Right ventricle myocardium inferior (tissue), 1 donor: ENCODE measurements at regions not wholly inside any gene's neighbourhood (a gene's known extent, or its start where the extent isn't known, plus 50 kb on each side); places are given as distances from the start of the nearest gene placed in this dataset.

ENCODE experiments used
- ATAC-seq: fragments of 200-7000 bp; cut with Tn5 transposase; one replicate; pipeline ENCODE4 v1.9.1; 2020; ENCODE audit warnings: mild to moderate bottlenecking, moderate library complexity
- DNase-seq: peaks from one replicate; pipeline ENCODE4 v3.0.0; 2021; ENCODE audit errors: missing footprints
- intact Hi-C: fragments of 100-400 bp; cut with DNase I; formaldehyde crosslinking; loops from one replicate; pipeline ENCODE4 v1.11.0; 2022
- donor health status: DM: no; HTN: yes; CAD: no; lungs with severe emphysema.

DNA sequence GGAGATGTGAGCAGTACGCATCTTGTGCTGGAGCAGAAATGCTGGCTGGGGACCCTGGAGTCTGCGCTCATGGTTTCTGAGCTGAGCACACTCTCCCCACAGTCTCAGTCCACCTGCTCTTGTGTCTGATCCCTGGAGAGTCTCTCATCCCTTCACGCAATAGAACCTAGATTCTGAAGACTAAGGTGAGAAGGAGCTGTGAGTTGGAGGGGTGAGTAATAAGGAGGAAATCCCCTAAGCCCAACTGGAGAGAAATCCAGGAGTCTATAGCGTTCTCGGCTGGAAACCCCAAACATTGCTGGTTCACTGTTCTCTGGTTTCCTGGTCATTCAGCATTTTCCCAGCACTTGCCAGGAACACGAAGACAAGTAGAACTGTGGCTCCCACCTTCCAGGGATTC, 68.3 kb upstream of the SMNDC1 start:
- DNase-seq, result no peak
- intact Hi-C loops, result no loop called here
- ATAC-seq, result no peak

DNA sequence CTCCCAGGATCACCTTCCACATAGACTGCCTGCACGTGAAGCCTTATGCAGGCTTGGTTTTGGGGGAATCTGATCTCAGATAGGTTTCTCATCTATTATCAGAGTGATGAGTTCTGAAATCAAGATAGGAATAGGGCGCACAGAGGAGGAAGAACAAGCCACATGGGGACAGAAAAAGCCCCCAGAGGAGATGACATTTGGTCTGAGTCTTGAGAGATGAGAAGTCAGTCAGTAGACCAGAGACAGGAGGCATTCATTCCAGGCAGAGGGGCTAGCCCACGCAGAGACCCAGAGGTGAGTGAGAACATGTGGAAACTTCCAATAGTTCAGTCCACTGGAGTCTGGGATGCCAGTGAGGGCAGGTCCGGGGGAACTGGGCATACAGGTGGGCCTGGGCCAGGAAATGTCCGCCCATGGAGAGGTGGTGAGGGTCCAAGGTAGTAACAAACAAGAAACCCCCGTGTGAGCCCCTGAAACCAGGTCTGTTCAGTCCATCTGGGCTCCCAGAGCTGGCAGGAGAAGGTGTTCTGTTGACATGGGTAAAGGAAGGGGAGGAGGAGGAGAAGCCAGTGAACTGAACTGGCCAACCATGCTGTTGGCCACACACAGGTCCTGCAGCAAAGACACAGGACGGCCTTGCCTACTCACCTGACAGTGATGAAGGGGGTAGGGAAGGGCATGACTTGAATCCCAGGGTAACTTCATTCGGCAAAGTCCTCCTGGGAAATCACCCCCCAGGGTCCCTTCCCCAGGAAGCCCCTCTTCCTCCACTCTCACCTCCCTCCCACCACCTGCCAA, 69.3 kb upstream of the SMNDC1 start:
- no peak for DNase-seq
- intact Hi-C loops, result no loop called here
- ATAC-seq, result no peak

DNA sequence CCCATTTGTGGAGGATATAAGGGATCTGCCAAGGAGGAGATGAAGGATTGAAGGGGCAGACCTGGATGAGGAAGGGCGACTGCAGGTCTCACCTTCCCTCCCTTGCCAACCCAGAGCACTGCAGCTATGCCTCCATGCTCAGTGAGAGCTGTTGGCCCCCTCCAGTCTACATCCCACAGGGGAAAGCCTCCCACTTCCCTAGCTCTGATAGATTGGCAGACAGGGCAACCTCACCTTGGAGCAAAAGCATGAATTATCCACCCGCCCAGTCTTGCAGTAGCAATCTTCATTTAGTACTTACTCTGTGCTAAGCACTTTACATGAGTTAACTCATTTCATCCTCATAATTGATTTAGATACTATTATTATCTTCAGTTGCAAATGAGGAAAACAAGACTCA, 70.4 kb upstream of the SMNDC1 start:
- ATAC-seq (no peak), DNase-seq (no peak)
- intact Hi-C loops, result no loop called here

DNA sequence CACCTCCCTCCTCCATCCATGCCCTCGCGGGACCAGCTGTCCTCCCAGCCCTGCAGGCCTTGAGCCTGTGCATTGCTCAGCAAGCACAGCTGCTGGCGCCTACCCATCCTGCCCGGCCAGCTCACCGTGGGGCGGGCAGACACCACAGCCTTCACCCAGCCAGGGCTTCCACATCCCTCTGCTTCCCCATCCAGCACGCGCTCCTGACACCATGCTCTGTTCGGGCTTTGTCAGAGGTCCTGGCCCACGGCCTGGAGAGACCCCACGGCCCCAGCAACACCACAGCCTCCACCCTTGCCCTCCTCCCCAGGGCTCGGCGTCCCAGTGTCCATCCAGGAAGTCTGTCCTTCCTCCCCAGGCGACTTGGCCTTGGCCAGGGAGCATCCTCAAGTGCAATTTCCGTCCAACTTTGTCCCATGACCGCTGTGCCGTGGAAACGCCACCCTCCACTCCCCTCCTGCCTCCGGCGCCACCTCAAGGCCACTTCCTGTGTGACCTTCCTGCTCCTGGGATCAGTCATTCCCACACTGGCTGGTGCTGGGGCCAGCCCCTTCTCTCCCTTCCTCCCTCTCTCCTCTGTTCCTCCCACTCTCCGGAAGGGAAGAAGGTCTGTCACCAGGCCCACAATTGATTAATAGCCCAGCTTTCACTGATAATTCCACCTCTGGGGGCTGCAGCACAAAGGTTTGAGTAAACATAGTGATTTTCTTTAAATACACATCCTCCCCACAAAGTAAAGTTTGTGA, 71.5 kb upstream of the SMNDC1 start:
- intact Hi-C loops, result no loop called here
- no peak for DNase-seq
- peak; percentile 52 for ATAC-seq

DNA sequence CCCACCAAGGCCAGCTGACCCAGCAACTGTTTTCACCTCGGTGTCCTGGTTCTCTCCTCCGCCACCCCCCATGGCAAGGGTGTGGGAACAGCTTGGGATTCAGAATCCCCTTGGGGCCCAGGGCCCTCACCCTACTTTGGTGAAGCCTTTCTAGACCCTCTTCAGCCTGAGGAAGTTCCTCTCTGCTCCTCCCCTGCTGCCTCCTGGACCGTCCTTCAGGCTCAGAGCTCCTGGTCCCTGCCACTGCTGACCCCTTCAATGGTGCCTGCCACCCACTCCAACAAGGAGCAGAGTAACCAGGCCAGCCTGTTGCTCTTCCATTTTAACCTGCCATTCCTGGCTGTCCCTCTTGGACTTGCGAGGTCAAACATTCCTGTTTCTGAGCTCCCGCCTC, 72.0 kb upstream of the SMNDC1 start:
- ATAC-seq (no peak), DNase-seq (no peak)
- intact Hi-C loops, result no loop called here

DNA sequence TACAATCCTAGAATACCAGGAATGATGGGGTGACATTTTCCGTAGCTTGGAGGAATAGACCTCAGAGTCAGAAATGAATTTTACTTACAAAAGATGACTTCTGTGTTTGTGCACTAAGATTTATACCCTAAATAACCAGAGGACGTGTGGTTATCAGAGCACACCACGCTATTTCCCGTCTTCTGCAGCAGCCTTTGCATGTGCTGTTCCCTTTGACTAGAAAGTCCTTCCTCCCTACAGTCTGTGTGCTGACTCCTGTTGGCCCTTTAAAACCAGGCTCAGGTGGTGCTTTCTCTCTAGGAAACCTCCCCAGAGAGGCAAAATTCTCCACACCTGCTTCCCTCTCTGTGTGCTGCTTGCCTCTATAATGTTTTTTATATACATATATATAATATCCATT, 73.3 kb upstream of the SMNDC1 start:
- intact Hi-C loops, result no loop called here
- ATAC-seq (no peak), DNase-seq (no peak)

DNA sequence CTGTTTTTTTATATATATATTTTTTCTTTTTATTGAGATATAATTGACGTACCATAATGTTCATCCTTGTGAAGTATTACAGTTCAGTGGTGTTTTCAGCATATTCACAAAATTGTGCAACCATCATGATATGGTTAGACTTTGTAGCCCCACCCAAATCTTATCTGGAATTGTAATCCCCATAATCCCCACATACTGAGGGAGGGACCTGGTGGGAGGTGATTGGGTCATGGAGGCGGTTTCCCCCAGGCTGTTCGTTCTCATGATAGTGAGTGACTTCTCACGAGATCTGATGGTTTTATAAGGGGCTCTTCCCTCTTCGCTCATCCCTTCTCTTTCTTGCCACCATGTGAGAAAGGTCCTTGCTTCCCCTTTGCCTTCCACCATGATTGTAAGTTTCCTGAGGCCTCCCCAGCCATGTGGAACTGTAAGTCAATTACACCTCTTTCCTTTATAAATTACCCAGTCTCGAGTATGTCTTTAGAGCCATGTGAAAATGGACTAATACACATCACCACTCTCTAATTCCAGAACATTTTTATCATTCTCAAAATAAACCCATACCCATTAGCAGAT, 73.9 kb upstream of the SMNDC1 start:
- ATAC-seq (no peak), DNase-seq (no peak)
- intact Hi-C loops, result no loop called here

DNA sequence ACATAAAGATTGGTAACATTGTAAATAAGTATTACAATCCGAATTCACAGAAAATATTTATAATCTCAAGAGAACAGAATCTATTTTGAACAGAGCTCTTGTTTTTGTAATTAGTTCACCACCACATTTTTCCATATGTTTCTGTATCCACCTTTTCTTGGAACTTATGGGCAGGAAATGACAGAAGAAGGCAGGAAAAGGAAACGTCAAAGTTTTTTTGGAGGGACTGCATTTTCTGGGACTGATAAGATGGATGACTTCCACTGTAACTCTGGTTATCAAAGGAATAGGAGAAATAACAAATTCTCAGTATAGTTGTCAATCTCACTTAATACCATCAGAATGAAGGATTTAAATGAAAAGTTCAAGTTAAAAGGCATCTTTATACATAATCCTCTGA, 75.1 kb upstream of the SMNDC1 start:
- ATAC-seq (no peak), DNase-seq (no peak)
- intact Hi-C loops, result no loop called here

DNA sequence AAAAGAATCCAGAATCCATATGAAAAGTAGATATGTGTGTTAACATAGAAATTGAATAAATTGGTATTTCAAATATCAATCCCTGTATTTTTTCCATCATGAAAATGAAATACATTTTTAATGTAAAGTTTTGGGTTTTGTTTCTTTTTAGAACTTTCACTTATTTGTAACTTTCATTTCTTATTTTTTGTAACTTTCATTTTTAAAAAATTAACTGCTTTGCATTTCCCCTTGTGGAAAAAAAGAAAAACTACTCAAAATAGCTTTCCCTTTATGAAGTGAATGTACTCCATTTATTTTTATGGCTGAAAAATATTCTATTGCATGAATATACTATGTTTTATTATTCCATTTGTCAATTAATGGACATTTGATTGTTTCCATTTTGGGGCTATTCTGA, 75.6 kb upstream of the SMNDC1 start:
- DNase-seq (no peak), ATAC-seq (no peak)

DNA sequence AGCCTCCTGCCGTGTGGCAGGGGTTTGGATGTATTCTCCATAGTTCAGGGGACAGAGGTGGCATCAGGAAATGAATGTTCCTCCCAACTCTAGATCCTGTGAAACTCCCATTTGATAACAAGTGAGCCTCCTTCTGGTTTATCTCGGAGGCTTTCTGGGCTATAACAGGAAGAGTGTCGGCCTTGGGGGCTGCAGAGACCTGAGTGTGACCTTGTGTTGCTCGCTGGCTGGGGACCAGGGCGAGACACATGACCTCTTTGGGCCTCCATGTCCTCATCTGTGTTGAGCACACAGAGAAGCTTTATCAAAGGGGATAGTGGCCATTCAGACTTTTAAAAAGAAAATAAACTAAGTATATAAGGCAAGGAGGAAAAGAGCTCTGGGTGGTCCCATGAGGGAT, 78.0 kb upstream of the SMNDC1 start:
- no peak for DNase-seq
- intact Hi-C loops, result no loop called here
- no peak for ATAC-seq

More for the DNA sequence above, 75.6 kb upstream of the SMNDC1 start:
- intact Hi-C loops, result no loop called here

DNA sequence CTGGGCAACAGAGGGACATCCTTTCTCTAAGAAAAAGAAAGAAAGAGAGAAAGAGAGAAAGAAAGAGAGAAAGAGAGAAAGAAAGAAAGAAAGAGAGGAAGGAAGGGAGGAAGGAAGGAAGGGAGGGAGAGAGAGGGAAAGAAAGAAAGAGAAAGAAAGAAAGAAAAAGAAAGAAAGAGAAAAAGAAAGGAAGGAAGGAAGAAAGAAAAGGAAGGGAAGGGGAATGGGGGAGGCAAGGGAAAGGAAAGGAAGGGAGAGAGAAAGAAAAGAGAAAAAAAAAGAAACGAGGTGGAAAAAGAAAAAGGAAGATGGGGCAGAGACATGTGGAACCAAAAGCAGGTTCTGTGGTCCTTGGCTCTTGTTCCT, 82.9 kb upstream of the SMNDC1 start:
- intact Hi-C loops, result no loop called here
- DNase-seq (no peak), ATAC-seq (no peak)

DNA sequence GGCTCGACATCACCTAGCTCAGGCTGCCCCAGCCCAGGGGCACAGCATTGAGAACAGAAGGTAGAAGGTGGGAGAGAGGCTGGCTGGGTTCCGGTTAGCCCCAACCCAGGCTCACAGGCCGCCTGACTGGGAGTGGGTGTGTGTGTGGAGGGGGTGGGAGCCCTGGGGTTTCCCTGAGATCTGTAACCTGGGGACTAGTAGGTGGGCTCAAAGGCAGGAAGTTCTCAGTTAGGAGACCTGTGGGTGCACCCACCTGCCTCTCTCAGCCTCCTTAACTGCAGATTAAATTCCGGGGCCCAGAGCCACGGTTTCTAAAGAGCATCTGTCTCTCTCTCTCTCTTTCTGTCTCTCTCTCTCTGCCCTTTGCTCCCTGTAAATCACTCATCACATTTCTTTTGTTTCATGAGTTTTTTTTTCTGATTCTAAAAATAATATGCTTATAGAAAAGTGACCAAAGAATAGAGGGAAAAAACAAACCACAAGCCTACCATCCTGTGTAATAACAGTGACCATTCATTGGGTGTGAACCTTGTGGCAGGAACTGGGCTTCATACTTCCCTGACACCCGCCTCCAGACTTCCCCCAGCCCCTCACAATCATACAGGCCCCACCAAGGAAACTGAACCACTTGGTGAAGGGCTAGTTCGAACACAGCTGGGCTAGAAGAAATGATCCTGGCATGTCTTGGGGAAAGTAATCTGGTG, 83.4 kb upstream of the SMNDC1 start:
- ATAC-seq (no peak), DNase-seq (no peak)
- intact Hi-C loops, result no loop called here

DNA sequence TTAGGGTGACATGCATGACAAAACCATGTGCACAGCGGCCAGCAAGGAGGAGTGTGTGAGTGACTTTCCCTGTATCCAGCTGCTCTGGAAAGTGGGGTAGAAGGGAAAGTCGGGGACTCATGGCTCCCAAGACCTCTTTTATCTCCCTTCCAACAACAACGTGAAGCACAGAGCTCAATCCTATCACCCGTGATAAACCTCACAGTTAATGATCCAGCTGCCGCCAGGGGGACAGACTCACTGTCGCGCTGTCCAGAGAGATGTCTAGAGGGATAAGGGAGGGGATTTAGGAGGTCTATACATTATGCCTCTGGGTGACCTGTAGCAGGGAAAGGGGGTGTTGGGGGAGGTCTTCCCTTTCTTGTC, 84.0 kb upstream of the SMNDC1 start:
- ATAC-seq (no peak), DNase-seq (no peak)
- intact Hi-C loops, result no loop called here

DNA sequence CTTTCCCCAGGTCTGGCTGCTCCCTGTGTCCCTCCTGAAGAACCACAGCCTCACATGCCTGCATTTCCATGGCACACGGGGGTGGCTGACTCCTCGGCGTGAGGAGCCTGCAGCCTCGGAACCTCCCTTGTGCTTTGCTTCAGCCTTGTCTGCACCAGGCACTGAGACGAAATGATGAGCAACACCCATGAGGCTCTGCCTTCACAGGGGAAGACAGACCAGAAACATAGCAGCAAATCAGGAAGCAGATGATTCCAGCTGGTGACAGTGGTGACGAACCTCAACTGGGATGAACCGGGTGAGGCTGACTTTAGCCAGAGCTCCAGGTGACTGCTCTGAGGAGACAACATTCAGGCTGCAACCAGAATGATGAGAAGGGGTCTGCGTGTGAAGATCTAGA, 84.5 kb upstream of the SMNDC1 start:
- ATAC-seq (no peak), DNase-seq (no peak)
- intact Hi-C loops, result no loop called here

DNA sequence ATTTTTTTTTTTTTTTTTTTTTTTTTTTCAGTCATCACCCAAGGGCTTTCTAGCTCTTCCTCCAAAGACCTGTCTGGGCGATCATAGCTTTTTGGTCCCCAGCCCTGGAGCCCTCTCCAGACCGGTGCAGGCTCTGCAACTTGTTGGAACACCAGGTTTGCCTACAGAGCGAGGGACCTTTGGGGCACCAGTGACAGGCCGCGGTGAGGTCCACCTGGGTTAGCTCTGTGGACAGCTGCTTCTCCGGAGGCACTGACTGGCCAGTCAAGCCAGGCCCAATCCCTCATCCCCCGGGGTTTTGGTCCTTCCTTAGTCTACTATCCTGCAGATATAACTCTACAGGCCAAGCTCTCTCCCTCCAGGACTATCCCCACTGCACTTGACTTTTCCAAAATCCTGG, 86.8 kb upstream of the SMNDC1 start:
- DNase-seq, result no peak
- intact Hi-C loops, result no loop called here

DNA sequence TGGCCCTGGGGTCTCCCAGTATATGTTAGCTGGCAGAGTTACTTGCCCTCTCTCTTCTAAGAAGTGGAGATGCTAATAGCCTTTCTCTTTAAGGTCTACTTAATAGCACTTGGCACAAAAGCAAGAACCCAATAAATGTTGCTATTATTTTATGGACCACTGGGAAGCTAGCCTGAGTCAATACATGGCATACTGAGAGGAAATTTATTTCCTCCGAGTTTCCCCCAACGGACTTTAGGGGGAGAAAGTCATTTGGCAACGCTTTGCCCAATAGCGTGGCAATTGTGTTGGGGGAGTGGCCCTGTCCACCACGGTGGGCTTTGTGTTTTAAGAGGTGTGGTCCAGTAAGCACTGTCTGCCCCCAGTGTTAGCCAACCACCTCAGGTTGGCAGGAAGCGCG, 87.4 kb upstream of the SMNDC1 start:
- ATAC-seq (no peak), DNase-seq (no peak)
- intact Hi-C loops, result no loop called here

More for the DNA sequence above, 86.8 kb upstream of the SMNDC1 start:
- ATAC-seq, result no peak

DNA sequence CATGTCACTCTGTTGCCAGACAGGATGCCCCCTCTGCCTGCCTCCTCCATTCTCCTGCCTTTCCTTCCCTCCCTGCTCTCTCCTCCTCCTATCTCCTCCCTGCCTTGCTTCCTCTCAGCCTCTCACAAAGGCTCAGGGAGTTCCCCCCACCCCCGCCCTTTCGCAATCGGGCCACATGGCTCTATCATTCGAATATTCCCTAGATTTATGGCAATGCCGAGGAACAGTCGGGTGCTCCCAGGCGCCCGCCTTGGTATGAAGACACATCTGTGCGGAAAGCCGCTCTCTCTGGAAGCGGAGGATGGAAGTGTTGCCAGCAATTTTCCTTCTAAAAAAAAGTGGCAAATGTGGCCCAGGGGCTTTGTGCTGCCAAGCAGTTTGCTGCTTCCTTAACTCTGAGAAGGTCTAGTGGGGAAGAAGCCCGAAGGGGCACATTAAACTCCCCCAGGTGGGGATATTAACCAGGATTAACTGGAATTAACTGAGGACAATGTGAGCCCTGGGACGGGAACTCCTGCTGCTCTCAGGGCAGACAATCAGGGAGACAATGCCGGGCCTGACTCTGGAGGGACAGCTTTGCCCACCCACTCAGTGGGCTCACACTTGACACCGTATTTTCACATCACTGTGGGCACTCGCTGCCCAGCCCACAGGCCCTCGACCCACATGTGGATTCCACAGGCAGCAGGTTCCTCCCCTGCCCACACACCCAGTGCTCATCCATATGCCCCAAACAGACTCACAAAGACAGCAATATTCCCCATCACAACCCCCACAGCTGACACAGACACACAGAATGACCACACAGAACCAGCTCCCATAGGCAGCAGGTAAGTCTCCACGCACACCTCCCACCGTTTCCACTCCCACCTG, 88.4 kb upstream of the SMNDC1 start:
- intact Hi-C loops, result no loop called here

DNA sequence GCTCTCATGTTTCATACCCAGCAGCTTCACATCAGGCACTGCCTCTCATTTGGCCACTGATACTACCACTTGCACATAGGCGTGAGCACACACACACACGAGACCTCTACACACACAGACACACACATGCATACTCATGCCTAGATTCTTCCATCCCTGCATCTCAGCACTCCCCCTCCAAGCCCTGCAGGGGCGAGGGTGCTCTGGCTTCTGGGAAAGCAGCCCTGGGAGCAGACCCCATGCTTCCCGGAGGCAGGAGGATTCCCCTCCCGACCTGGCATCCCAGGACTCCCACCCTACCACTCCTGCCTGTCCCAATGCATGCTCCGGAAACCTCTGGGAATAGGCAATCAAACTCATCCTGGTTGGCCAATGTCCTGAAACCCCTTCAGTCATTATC, 89.1 kb upstream of the SMNDC1 start:
- ATAC-seq (no peak), DNase-seq (no peak)
- intact Hi-C loops, result no loop called here

More for the DNA sequence above, 88.4 kb upstream of the SMNDC1 start:
- no peak for DNase-seq
- ATAC-seq, result no peak

DNA sequence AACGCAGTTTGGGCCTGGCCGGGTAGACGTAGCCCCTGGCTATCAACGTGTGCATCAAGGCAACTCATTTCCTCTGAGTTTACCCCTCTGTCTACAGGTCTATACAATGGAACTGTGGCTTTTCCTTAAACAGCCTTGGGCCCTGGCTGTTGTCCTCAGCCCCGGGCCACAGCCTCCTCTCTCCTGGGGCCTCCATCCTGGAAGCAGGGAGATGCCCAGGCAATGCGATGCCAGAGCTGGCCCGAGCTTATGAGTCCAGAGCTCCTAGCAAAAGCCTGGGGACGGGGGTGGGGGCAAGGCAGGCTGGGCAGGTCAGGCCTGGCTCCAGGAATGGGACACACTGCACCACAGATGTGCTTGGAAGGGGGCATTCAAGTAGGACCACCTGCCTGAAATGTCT, 89.6 kb upstream of the SMNDC1 start:
- intact Hi-C loops, result no loop called here
- DNase-seq (no peak), ATAC-seq (no peak)
